HAP-1 (cell line): ENCODE measurements at regions not wholly inside any gene's neighbourhood (a gene's known extent, or its start where the extent isn't known, plus 50 kb on each side); places are given as distances from the start of the nearest gene placed in this dataset.

Experiments used
- DNase-seq, 2 experiments: peaks; one replicate each; pipeline ENCODE4 v3.0.0-alpha.2; 2016 to 2020; ENCODE audit warnings: low spot score in 2 of 2
- H3K27me3 ChIP-seq: fragments of 250-450 bp; sonication (Bioruptor Pico); 2 replicates; pipeline ENCODE4 v1.5.1; 2020; ENCODE audit warnings: low read depth, mild to moderate bottlenecking, moderate library complexity
- H3K36me3 ChIP-seq: fragments of 250-450 bp; sonication (Bioruptor Pico); replicated peaks from 2 replicates; pipeline ENCODE4 v1.5.1; 2020; ENCODE audit warnings: mild to moderate bottlenecking
- H3K4me1 ChIP-seq: fragments of 250-450 bp; sonication (Bioruptor Pico); 2 replicates; pipeline ENCODE4 v1.5.1; 2020; ENCODE audit warnings: mild to moderate bottlenecking
- H3K4me3 ChIP-seq: fragments of 250-450 bp; sonication (Bioruptor Pico); 2 replicates; pipeline ENCODE4 v1.5.1; 2020; ENCODE audit warnings: mild to moderate bottlenecking, moderate library complexity
- H3K9me3 ChIP-seq: fragments of 250-450 bp; sonication (Bioruptor Pico); 2 replicates; pipeline ENCODE4 v1.5.1; 2020; ENCODE audit warnings: mild to moderate bottlenecking, moderate library complexity
- in situ Hi-C: fragments of 300-500 bp; cut with MboI; formaldehyde crosslinking; loops from 3 replicates; pipeline ENCODE4 v1.14.3; 2020; ENCODE audit warnings: low sequenced_read_pairs, inconsistent platforms, mixed read lengths

- Histone ChIP-seq H3K4me1 (peaks cover 16% of the 10 kb centered on the region), H3K27me3 (no peaks in the 10 kb centered on the region), H3K9me3 (no peaks in the 10 kb centered on the region), H3K4me3 (no peak overlapping the region), H3K36me3 (no peaks in the 10 kb centered on the region)
- DNase-seq: no peak
- in situ Hi-C loops: no loop called here
Measured at GRCh38 chr18:3328532-3328931, 66.6 kb downstream of the MYL12B start.

DNA sequence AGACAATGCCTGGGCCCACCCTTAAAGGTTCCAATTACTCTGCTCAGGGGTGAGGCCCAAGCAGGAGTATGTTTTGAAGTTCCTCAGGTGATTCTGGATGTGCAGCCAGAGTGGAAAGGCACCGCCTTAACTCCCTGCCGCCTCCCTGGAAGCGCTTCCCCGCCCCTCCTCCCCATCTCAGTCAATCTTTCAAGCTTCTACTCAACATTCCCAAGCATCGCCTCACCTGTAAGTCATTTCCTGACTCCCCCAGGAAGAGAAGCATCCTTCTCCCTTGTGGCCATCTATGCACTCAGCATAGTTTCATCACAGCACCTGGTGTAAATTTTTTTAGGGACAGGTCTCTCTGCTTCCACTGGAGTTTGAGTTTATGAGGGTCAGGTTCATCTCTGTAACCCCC lies 67.5 kb downstream of the MYL12B start:
- no peak for DNase-seq
- no peaks in the 10 kb centered on the region for H3K27me3 ChIP-seq
- H3K36me3 ChIP-seq: no peaks in the 10 kb centered on the region
- H3K4me3 ChIP-seq: no peak overlapping the region
- H3K9me3 ChIP-seq: no peaks in the 10 kb centered on the region
- in situ Hi-C loops: no loop called here
- H3K4me1 ChIP-seq: peaks cover 17% of the 10 kb centered on the region

DNA sequence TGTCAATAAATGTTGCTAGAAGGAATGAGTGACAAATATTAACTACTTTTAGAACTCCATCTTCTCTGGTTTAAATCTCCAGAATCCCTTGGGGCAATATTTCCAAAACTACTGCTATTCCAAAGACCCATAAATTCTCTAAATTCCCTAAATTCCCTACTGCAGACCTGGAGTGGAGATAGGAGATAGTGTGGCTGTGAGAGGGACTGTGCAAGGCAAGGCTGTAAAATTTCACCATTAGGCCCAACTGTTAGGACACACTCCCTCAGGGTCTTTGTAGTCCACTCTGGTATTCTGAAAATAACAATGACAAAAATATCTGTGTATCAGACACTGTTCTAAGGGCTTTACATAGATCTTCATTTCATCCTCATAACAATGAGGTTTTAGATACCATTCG lies 67.9 kb downstream of the MYL12B start:
- H3K4me3 ChIP-seq: no peak overlapping the region
- no peak for DNase-seq
- in situ Hi-C loops: no loop called here
- no peaks in the 10 kb centered on the region for H3K27me3 ChIP-seq
- no peaks in the 10 kb centered on the region for H3K9me3 ChIP-seq
- H3K36me3 ChIP-seq: no peaks in the 10 kb centered on the region
- peaks cover 17% of the 10 kb centered on the region for H3K4me1 ChIP-seq

GRCh38 chr18:3330622-3331021 lies 68.7 kb downstream of the MYL12B start:
- no peak overlapping the region for H3K4me3 ChIP-seq
- peaks cover 17% of the 10 kb centered on the region for H3K4me1 ChIP-seq
- H3K9me3 ChIP-seq: no peaks in the 10 kb centered on the region
- DNase-seq: no peak
- in situ Hi-C loops: no loop called here
- H3K36me3 ChIP-seq: no peaks in the 10 kb centered on the region
- no peaks in the 10 kb centered on the region for H3K27me3 ChIP-seq

GRCh38 chr18:3332376-3332775 lies 70.4 kb downstream of the MYL12B start:
- no peaks in the 10 kb centered on the region for H3K36me3 ChIP-seq
- no peak for DNase-seq
- peaks cover 17% of the 10 kb centered on the region for H3K4me1 ChIP-seq
- no peak overlapping the region for H3K4me3 ChIP-seq
- H3K9me3 ChIP-seq: no peaks in the 10 kb centered on the region
- no peaks in the 10 kb centered on the region for H3K27me3 ChIP-seq
- in situ Hi-C loops: no loop called here

GRCh38 chr18:3333056-3333720 lies 71.3 kb downstream of the MYL12B start:
- no peaks in the 10 kb centered on the region for H3K36me3 ChIP-seq
- DNase-seq: peak in 1 of 2 experiments; percentile 52
- H3K4me3 ChIP-seq: no peak overlapping the region
- H3K9me3 ChIP-seq: no peaks in the 10 kb centered on the region
- H3K4me1 ChIP-seq: peaks cover 19% of the 10 kb centered on the region
- in situ Hi-C loops: no loop called here
- H3K27me3 ChIP-seq: no peaks in the 10 kb centered on the region

DNA sequence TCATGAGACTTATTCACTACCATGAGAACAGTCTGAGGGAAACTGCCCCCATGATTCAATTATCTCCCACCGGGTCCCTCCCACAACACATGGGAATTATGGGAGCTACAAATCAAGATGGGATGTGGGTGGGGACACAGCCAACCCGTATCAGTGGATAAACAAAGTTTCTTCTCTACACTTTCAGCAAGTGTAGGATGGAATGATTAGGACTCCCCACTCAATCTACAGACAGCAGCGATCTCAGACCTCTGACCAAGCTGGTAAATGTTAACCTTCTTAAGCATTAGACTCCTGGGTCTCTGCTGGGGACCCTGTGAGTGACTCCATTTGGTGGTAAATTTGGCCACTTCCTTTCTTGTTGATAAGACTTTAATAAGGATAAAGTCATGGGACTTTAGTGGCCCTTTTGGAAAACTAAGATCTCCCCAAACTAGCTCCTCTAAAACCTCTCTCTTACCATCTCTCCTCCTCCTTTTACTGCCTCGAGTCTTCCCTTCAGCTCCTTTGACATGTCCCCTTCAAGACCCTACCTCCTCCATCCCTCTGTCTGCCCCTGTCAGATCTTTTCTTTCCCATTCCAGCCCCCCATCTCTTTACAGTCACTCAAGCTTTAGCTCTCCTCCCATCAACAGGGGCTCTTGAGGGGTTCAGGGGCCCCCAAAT lies 71.9 kb downstream of the MYL12B start:
- in situ Hi-C loops: no loop called here
- no peaks in the 10 kb centered on the region for H3K36me3 ChIP-seq
- H3K4me3 ChIP-seq: no peak overlapping the region

GRCh38 chr18:3340015-3340681 lies 78.2 kb downstream of the MYL12B start:
- no peak for DNase-seq
- H3K9me3 ChIP-seq: no peaks in the 10 kb centered on the region; the same call in 1 of the 2 replicates
- peaks cover 21% of the 10 kb centered on the region for H3K4me1 ChIP-seq
- no peak overlapping the region for H3K4me3 ChIP-seq
- no peaks in the 10 kb centered on the region for H3K27me3 ChIP-seq
- in situ Hi-C loops: no loop called here
- H3K36me3 ChIP-seq: no peaks in the 10 kb centered on the region

More for the DNA sequence above, 71.9 kb downstream of the MYL12B start:
- Histone ChIP-seq H3K27me3 (no peaks in the 10 kb centered on the region), H3K4me1 (peaks cover 23% of the 10 kb centered on the region), H3K9me3 (no peaks in the 10 kb centered on the region)
- no peak for DNase-seq

DNA sequence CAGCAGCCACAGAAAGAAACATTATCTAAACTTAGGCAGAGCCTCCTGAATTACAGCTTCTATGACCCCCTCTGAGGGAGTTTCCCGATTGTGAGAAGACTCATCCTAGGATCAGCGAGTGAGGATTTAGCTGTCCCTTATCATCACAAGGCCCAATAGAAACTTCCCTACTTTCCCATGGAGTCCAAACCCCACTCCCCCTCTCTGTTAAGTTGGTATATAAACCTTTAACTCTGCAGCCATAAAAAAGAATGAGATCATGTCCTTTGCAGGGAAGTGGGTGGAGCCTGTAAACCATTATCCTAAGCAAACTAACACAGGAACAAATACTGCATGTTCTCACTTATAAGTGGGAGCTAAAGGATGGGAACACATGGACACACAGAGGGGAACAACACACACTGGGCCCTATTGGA lies 78.8 kb downstream of the MYL12B start:
- peak; percentile 38 to 51 for DNase-seq
- no peaks in the 10 kb centered on the region for H3K27me3 ChIP-seq
- in situ Hi-C loops: no loop called here
- no peak overlapping the region for H3K4me3 ChIP-seq
- H3K9me3 ChIP-seq: no peaks in the 10 kb centered on the region; the same call in 1 of the 2 replicates
- H3K4me1 ChIP-seq: peaks cover 21% of the 10 kb centered on the region
- H3K36me3 ChIP-seq: no peaks in the 10 kb centered on the region

- in situ Hi-C loops: no loop called here
- H3K9me3 ChIP-seq: no peaks in the 10 kb centered on the region; the same call in 1 of the 2 replicates
- DNase-seq: no peak
- no peaks in the 10 kb centered on the region for H3K27me3 ChIP-seq
- H3K4me1 ChIP-seq: peaks cover 32% of the 10 kb centered on the region
- H3K4me3 ChIP-seq: no peak overlapping the region
- H3K36me3 ChIP-seq: no peaks in the 10 kb centered on the region
Measured at GRCh38 chr18:3342628-3343027, 80.7 kb downstream of the MYL12B start.

DNA sequence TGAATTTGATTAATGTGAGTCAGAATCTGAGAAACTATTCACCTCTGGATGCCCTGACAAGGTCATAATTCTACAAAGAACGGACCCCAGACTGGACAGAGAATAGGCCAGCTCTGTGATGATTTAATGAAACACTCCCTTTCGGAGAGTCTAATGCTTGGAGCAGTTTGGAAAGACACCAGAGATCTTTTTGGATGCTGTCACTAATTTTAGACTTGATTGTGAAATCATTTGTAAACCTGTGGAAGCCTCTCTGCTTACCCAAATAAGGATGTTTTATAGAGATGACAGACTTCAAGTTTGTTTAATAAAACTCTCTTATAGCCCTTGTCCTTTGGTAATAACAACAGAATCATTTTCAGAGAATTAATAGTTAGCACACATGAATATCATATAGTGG lies 83.5 kb downstream of the MYL12B start:
- H3K4me3 ChIP-seq: no peak overlapping the region
- DNase-seq: no peak
- H3K4me1 ChIP-seq: peaks cover 28% of the 10 kb centered on the region
- in situ Hi-C loops: no loop called here
- H3K36me3 ChIP-seq: no peaks in the 10 kb centered on the region
- H3K9me3 ChIP-seq: no peaks in the 10 kb centered on the region; the same call in 1 of the 2 replicates
- H3K27me3 ChIP-seq: no peaks in the 10 kb centered on the region

GRCh38 chr18:3345885-3346284 lies 84.0 kb downstream of the MYL12B start:
- no peak for DNase-seq
- Histone ChIP-seq H3K27me3 (no peaks in the 10 kb centered on the region), H3K4me3 (no peak overlapping the region), H3K9me3 (no peaks in the 10 kb centered on the region; the same call in 1 of the 2 replicates), H3K36me3 (no peaks in the 10 kb centered on the region), H3K4me1 (peaks cover 23% of the 10 kb centered on the region)
- in situ Hi-C loops: no loop called here

DNA sequence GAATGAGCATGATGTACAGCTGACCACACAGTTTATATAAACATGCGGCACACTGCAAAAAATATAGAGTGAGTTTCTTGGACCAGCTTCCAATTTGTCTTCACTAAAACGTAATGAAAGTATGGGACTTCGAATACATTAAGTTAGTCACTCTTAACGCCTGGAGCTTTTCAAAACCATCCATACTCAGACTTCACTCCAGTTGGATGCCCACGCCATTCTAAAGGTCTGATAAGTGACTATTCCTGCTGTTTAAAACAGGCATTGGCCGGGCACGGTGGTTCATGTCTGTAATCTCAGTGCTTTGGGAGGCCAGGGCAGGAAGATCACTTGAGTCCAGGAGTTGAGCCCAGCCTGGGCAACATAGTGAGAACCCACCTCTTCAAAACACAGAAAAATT lies 84.6 kb downstream of the MYL12B start:
- in situ Hi-C loops: no loop called here
- no peaks in the 10 kb centered on the region for H3K36me3 ChIP-seq
- no peak for DNase-seq
- H3K4me3 ChIP-seq: no peak overlapping the region
- H3K4me1 ChIP-seq: peaks cover 23% of the 10 kb centered on the region
- H3K27me3 ChIP-seq: no peaks in the 10 kb centered on the region
- no peaks in the 10 kb centered on the region; the same call in 1 of the 2 replicates for H3K9me3 ChIP-seq

DNA sequence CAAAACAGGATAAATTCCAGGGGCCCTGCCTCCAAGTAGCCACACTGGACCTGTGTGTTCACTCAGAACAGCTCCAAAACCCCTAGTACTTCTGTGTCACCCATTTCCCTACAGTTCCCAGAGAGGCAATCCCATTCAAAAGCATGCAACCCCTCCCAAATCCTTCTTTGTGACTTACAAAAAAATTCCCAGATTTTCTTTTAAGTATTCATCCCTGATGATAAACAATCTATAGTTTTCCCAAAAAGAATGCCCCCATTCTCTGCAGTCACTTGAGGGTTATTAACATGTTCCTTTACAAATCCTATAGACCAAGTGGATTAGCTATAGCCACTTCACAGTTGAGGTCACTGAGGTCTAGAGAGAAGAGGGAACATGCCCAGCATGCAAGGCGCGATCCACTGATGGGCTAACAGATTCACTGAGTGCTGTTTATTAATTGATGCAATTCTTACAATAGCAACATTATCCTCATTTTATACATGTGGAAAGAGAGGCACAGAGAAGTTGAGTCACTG lies 85.4 kb downstream of the MYL12B start:
- Histone ChIP-seq H3K27me3 (no peaks in the 10 kb centered on the region), H3K9me3 (no peaks in the 10 kb centered on the region), H3K36me3 (no peaks in the 10 kb centered on the region), H3K4me1 (peaks cover 23% of the 10 kb centered on the region), H3K4me3 (no peak overlapping the region)
- in situ Hi-C loops: no loop called here
- DNase-seq: peak; percentile 35 to 70
